PC-9 (cell line): ENCODE measurements at regions not wholly inside any gene's neighbourhood (a gene's known extent, or its start where the extent isn't known, plus 50 kb on each side); places are given as distances from the start of the nearest gene placed in this dataset.

Experiments used
- BruUV-seq: library from RNA; stranded (reverse); fragments of 400-500 nt; replicated peaks from 2 replicates; lab custom pipeline; 2021; lab: Mats Ljungman, UMichigan
- CTCF ChIA-PET: fragments of 300-600 bp; sonication (Branson Sonifier 250); formaldehyde crosslinking; loops from one replicate; lab custom pipeline; 2022; ENCODE audit warnings: antibody characterized with exemption; lab: Charles Lee
- POLR2A ChIA-PET: fragments of 300-600 bp; sonication (Branson Sonifier 250); formaldehyde crosslinking; loops from one replicate; lab custom pipeline; 2022; ENCODE audit warnings: antibody characterized with exemption; ENCODE audit not compliant: unreplicated experiment; lab: Charles Lee
- DNase-seq, 2 experiments: peaks; one replicate each; pipeline versions ENCODE4 v3.0.0 to v3.0.0-alpha.2; 2015 to 2022; ENCODE audit warnings: mixed read lengths in 1 of 2
- H2AFZ ChIP-seq: fragments of 200-600 bp; sonication (generic); 2 replicates; pipeline ENCODE4 v1.8.1; 2017; ENCODE audit warnings: antibody characterized with exemption
- H3F3A ChIP-seq: fragments of 200-600 bp; sonication (generic); 2 replicates; pipeline ENCODE4 v1.8.1; 2017; ENCODE audit warnings: antibody characterized with exemption, mild to moderate bottlenecking, low read depth; ENCODE audit not compliant: insufficient read depth
- H3K27ac ChIP-seq: fragments of 200-600 bp; sonication (generic); 2 replicates; pipeline ENCODE4 v1.6.1; 2016; ENCODE audit warnings: mixed run types
- H3K27me3 ChIP-seq: fragments of 200-600 bp; sonication (generic); 2 replicates; pipeline ENCODE4 v1.6.1; 2016; ENCODE audit warnings: low read depth, mixed run types; ENCODE audit not compliant: insufficient read depth
- H3K36me3 ChIP-seq: fragments of 200-600 bp; sonication (generic); 2 replicates; pipeline ENCODE4 v1.6.1; 2016; ENCODE audit warnings: low read depth, mixed run types
- H3K4me1 ChIP-seq: fragments of 200-600 bp; sonication (generic); replicated peaks from 2 replicates; pipeline ENCODE4 v1.6.1; 2016; ENCODE audit warnings: mixed run types; ENCODE audit not compliant: insufficient read depth
- H3K4me2 ChIP-seq: fragments of 200-600 bp; sonication (generic); 2 replicates; pipeline ENCODE4 v1.6.1; 2017; ENCODE audit warnings: mixed run types
- H3K4me3 ChIP-seq: fragments of 200-600 bp; sonication (generic); 2 replicates; pipeline ENCODE4 v1.6.1; 2016; ENCODE audit warnings: mixed run types
- H3K79me2 ChIP-seq: fragments of 200-600 bp; sonication (generic); 2 replicates; pipeline ENCODE4 v1.6.1; 2017; ENCODE audit warnings: low read depth, mixed run types
- H3K9me2 ChIP-seq: fragments of 200-600 bp; sonication (generic); 2 replicates; pipeline ENCODE4 v1.8.1; 2017; ENCODE audit warnings: mild to moderate bottlenecking; ENCODE audit not compliant: insufficient read depth
- H3K9me3 ChIP-seq: fragments of 200-600 bp; sonication (generic); 2 replicates; pipeline ENCODE4 v1.8.1; 2016; ENCODE audit warnings: low read depth; ENCODE audit not compliant: insufficient read depth
- H4K20me1 ChIP-seq: fragments of 200-600 bp; sonication (generic); 2 replicates; pipeline ENCODE4 v1.8.1; 2017; ENCODE audit not compliant: insufficient read depth
- CTCF ChIP-seq: fragments of 200-600 bp; sonication (generic); conservative IDR thresholded peaks from 2 replicates; pipeline ENCODE4 v1.6.1; 2017; ENCODE audit warnings: mixed run types, antibody characterized with exemption, mild to moderate bottlenecking, moderate library complexity
- EZH2 ChIP-seq: fragments of 200-600 bp; sonication (generic); IDR thresholded peaks from 2 replicates; pipeline ENCODE4 v1.8.0; 2017; ENCODE audit warnings: antibody characterized with exemption, low read depth
- intact Hi-C: fragments of 100-400 bp; cut with micrococcal nuclease; formaldehyde crosslinking; loops from one replicate; pipeline ENCODE4 v1.10.0; 2022; ENCODE audit not compliant: unreplicated experiment

- Histone ChIP-seq H3K9me3 (no peaks in the 10 kb centered on the region), H3F3A (no peaks in the 10 kb centered on the region), H3K4me3 (no peak overlapping the region), H3K79me2 (no peaks in the 10 kb centered on the region), H2AFZ (no peak overlapping the region), H3K4me2 (no peak overlapping the region), H3K36me3 (no peaks in the 10 kb centered on the region), H3K27me3 (no peaks in the 10 kb centered on the region), H3K27ac (no peak overlapping the region), H3K4me1 (no peaks in the 10 kb centered on the region), H4K20me1 (no peaks in the 10 kb centered on the region), H3K9me2 (no peaks in the 10 kb centered on the region)
- TF ChIP-seq CTCF (no peak), EZH2 (no peak)
- ChIA-PET POLR2A (no interaction called here), CTCF (interaction anchor here (1.4 to 2.5 kb wide), 2 partner anchors 271 to 326 kb away, joined by 5 to 11 read pairs; no protein-coding TSS in a partner anchor)
- BruUV-seq, result no TSS peak
- DNase-seq, result no peak
- intact Hi-C loops, result loop anchor here (2.0 to 5.0 kb wide), 2 partner anchors 81 to 125 kb away; partner anchors contain the start of gene STXBP6
Measured at GRCh38 chr14:25132094-25132493, 82.1 kb upstream of the STXBP6 start.

- no peak for DNase-seq
Measured at GRCh38 chr14:25122843-25123242, 72.9 kb upstream of the STXBP6 start.

GRCh38 chr14:25122211-25122610 lies 72.3 kb upstream of the STXBP6 start:
- no TSS peak for BruUV-seq
- H3K79me2 ChIP-seq, result no peaks in the 10 kb centered on the region
- ChIA-PET CTCF (no interaction called here), POLR2A (no interaction called here)
- no peak overlapping the region for H2AFZ ChIP-seq
- no peaks in the 10 kb centered on the region for H3K9me3 ChIP-seq
- no peaks in the 10 kb centered on the region for H3F3A ChIP-seq
- intact Hi-C loops, result no loop called here
- H3K36me3 ChIP-seq, result no peaks in the 10 kb centered on the region
- no peak for DNase-seq
- no peaks in the 10 kb centered on the region for H3K27me3 ChIP-seq
- H3K4me2 ChIP-seq, result no peak overlapping the region
- no peak for TF ChIP-seq EZH2
- no peak for TF ChIP-seq CTCF
- H3K4me1 ChIP-seq, result no peaks in the 10 kb centered on the region
- no peaks in the 10 kb centered on the region for H3K9me2 ChIP-seq
- H3K27ac ChIP-seq, result no peak overlapping the region
- no peaks in the 10 kb centered on the region for H4K20me1 ChIP-seq
- no peak overlapping the region for H3K4me3 ChIP-seq

More at GRCh38 chr14:25122843-25123242, 72.9 kb upstream of the STXBP6 start:
- Histone ChIP-seq H3K9me2 (no peaks in the 10 kb centered on the region), H4K20me1 (no peaks in the 10 kb centered on the region), H2AFZ (no peak overlapping the region), H3K79me2 (no peaks in the 10 kb centered on the region), H3K27me3 (no peaks in the 10 kb centered on the region), H3F3A (no peaks in the 10 kb centered on the region), H3K4me1 (no peaks in the 10 kb centered on the region), H3K4me2 (no peak overlapping the region), H3K27ac (no peak overlapping the region), H3K9me3 (no peaks in the 10 kb centered on the region), H3K4me3 (no peak overlapping the region), H3K36me3 (no peaks in the 10 kb centered on the region)
- TF ChIP-seq CTCF, result no peak
- no peak for TF ChIP-seq EZH2
- CTCF ChIA-PET, result no interaction called here
- POLR2A ChIA-PET, result no interaction called here
- intact Hi-C loops, result no loop called here
- no TSS peak for BruUV-seq
